Liver (tissue), 8 donors: ENCODE measurements at regions not wholly inside any gene's neighbourhood (a gene's known extent, or its start where the extent isn't known, plus 50 kb on each side); places are given as distances from the start of the nearest gene placed in this dataset.

Experiments
- DNase-seq: peaks from one replicate; pipeline ENCODE4 v3.0.0-alpha.2; 2017; ENCODE audit warnings: low spot score
- H3K27ac ChIP-seq, 2 donors: one replicate each; pipeline ENCODE4 v1.7.0; 2013; ENCODE audit warnings: inconsistent platforms in 2 of 2, low read length in 2 of 2, control low read depth in 1 of 2, low read depth in 1 of 2, mild to moderate bottlenecking in 1 of 2
- H3K27me3 ChIP-seq, 4 donors: one replicate each; pipeline versions ENCODE4 v1.6.1 to v1.7.0; 2013; ENCODE audit warnings: low read length in 3 of 4, inconsistent platforms in 1 of 4, mild to moderate bottlenecking in 1 of 4, moderate library complexity in 1 of 4; ENCODE audit not compliant: control insufficient read depth in 4 of 4, insufficient read depth in 4 of 4
- H3K36me3 ChIP-seq, 4 donors: one replicate each; pipeline versions ENCODE4 v1.6.1 to v1.7.0; 2013; ENCODE audit warnings: low read length in 3 of 4, mild to moderate bottlenecking in 3 of 4, low read depth in 1 of 4, moderate library complexity in 1 of 4; ENCODE audit not compliant: control insufficient read depth in 4 of 4, insufficient read depth in 3 of 4
- H3K4me1 ChIP-seq, 4 donors: one replicate each; pipeline versions ENCODE4 v1.6.1 to v1.7.0; 2013; ENCODE audit warnings: low read length in 3 of 4, mild to moderate bottlenecking in 3 of 4, moderate library complexity in 1 of 4; ENCODE audit not compliant: control insufficient read depth in 4 of 4, insufficient read depth in 4 of 4
- H3K4me3 ChIP-seq, 3 donors: one replicate each; pipeline versions ENCODE4 v1.6.1 to v1.7.0; 2013; ENCODE audit warnings: low read length in 3 of 3, control low read depth in 1 of 3, low read depth in 1 of 3, mild to moderate bottlenecking in 1 of 3
- H3K9ac ChIP-seq, 2 donors: one replicate each; pipeline ENCODE4 v1.7.0; 2013; ENCODE audit warnings: low read length in 2 of 2, mild to moderate bottlenecking in 2 of 2, moderate library complexity in 2 of 2, control low read depth in 1 of 2, low read depth in 1 of 2
- H3K9me3 ChIP-seq, 4 donors: one replicate each; pipeline versions ENCODE4 v1.6.1 to v1.7.0; 2013; ENCODE audit warnings: low read length in 3 of 4; ENCODE audit not compliant: control insufficient read depth in 4 of 4
- ATF3 ChIP-seq: IDR thresholded peaks from 2 replicates; pipeline ENCODE4 v1.6.1; 2016; ENCODE audit warnings: antibody characterized with exemption
- CTCF ChIP-seq: fragments of 150-350 bp; IDR thresholded peaks from 2 replicates; pipeline ENCODE4 v1.5.1; 2017; ENCODE audit warnings: improper control_type of control experiment, low read depth, low read length; ENCODE audit not compliant: missing input control
- EGR1 ChIP-seq, 2 donors: IDR thresholded peaks; 2 replicates each; pipeline ENCODE4 v1.6.1; 2016 to 2018; ENCODE audit warnings: antibody characterized with exemption in 2 of 2, low read depth in 2 of 2
- FOXA1 ChIP-seq: IDR thresholded peaks from 2 replicates; pipeline ENCODE4 v1.6.1; 2016; ENCODE audit warnings: antibody characterized with exemption
- FOXA2 ChIP-seq: IDR thresholded peaks from 2 replicates; pipeline ENCODE4 v1.6.1; 2016; ENCODE audit warnings: antibody characterized with exemption
- GABPA ChIP-seq, 2 donors: IDR thresholded peaks in 1 of 2; conservative IDR thresholded peaks in 1 of 2; 2 replicates each; pipeline ENCODE4 v1.6.1; 2016; ENCODE audit warnings: antibody characterized with exemption in 2 of 2, mild to moderate bottlenecking in 1 of 2, moderate library complexity in 1 of 2
- HNF4A ChIP-seq, 2 donors: conservative IDR thresholded peaks; 2 replicates each; pipeline ENCODE4 v1.6.1; 2016; ENCODE audit warnings: antibody characterized with exemption in 2 of 2, mild to moderate bottlenecking in 2 of 2
- HNF4G ChIP-seq: IDR thresholded peaks from 2 replicates; pipeline ENCODE4 v1.6.1; 2016; ENCODE audit warnings: antibody characterized with exemption
- JUND ChIP-seq, 2 donors: IDR thresholded peaks; 2 replicates each; pipeline ENCODE4 v1.6.1; 2016; ENCODE audit warnings: antibody characterized with exemption in 2 of 2
- NR2F2 ChIP-seq: IDR thresholded peaks from 2 replicates; pipeline ENCODE4 v1.6.1; 2016; ENCODE audit warnings: antibody characterized with exemption
- RXRA ChIP-seq, 2 donors: IDR thresholded peaks; 2 replicates each; pipeline ENCODE4 v1.6.1; 2017 to 2018; ENCODE audit warnings: antibody characterized with exemption in 2 of 2, mild to moderate bottlenecking in 1 of 2
- SP1 ChIP-seq: IDR thresholded peaks from 2 replicates; pipeline ENCODE4 v1.6.1; 2018; ENCODE audit warnings: antibody characterized with exemption, mild to moderate bottlenecking
- TAF1 ChIP-seq: conservative IDR thresholded peaks from 2 replicates; pipeline ENCODE4 v1.6.1; 2016; ENCODE audit warnings: antibody characterized with exemption, mild to moderate bottlenecking
- YY1 ChIP-seq: IDR thresholded peaks from 2 replicates; pipeline ENCODE4 v1.6.1; 2016; ENCODE audit warnings: antibody characterized with exemption, mild to moderate bottlenecking
- ZBTB33 ChIP-seq: IDR thresholded peaks from 2 replicates; pipeline ENCODE4 v1.6.1; 2016; ENCODE audit warnings: antibody characterized with exemption
- WGBS: extraction: QIAGEN DNeasy Blood & Tissue Kit; methylation state at CpG from one replicate; pipeline ENCODE4 v1.1.7; 2013; 5-methylcytosine and 5-hydroxymethylcytosine counted together
- donor health status: healthy.
- donor health status: healthy.
- donor health status: healthy.
- donor health status: healthy.
- donor health status: healthy.

- TF ChIP-seq CTCF (no peak), FOXA1 (no peak), RXRA (IDR thresholded peaks at IDR 0.05) (no peak), ATF3 (no peak), HNF4A (conservative IDR thresholded peaks at IDR 0.05) (no peak), JUND (IDR thresholded peaks at IDR 0.05) (no peak)
These were observed 119.8 kb upstream of the SEC14L1 start (continued) for GRCh38 chr17:77020973-77021372.

- H3K27ac ChIP-seq, result no peak overlapping the region
- WGBS, result 64% methylated on average over 2 of the region's 2 CpGs
- H3K36me3 ChIP-seq, result no peaks in the 10 kb centered on the region
- H3K9me3 ChIP-seq, result peaks cover 0 to 5% (median 4%) of the 10 kb centered on the region in 4 donors
- no peak overlapping the region for H3K9ac ChIP-seq
- no peak for DNase-seq
- H3K4me3 ChIP-seq, result no peak overlapping the region
- peaks cover 0 to 3% (median 0%) of the 10 kb centered on the region in 4 donors for H3K27me3 ChIP-seq
- TF ChIP-seq ATF3 (no peak), EGR1 (IDR thresholded peaks at IDR 0.05; ENCODE audit: low read depth in 2 of 2) (no peak), NR2F2 (no peak), GABPA (IDR thresholded peaks at IDR 0.05 in 1 of 2, conservative IDR thresholded peaks at IDR 0.05 in 1 of 2) (no peak), YY1 (no peak), RXRA (IDR thresholded peaks at IDR 0.05) (no peak), HNF4A (conservative IDR thresholded peaks at IDR 0.05) (no peak), TAF1 (no peak), JUND (IDR thresholded peaks at IDR 0.05) (no peak)
- no peaks in the 10 kb centered on the region for H3K4me1 ChIP-seq
These were observed 118.0 kb upstream of the SEC14L1 start for GRCh38 chr17:77022766-77023165.

GRCh38 chr17:77025781-77026180 lies 115.0 kb upstream of the SEC14L1 start:
- DNase-seq, result no peak
- Histone ChIP-seq H3K4me3 (no peak overlapping the region), H3K9ac (no peak overlapping the region), H3K9me3 (peaks cover 0 to 9% (median 4%) of the 10 kb centered on the region in 4 donors), H3K36me3 (no peaks in the 10 kb centered on the region), H3K27ac (no peak overlapping the region), H3K4me1 (no peaks in the 10 kb centered on the region), H3K27me3 (peaks cover 0 to 3% (median 0%) of the 10 kb centered on the region in 4 donors)
- WGBS, result 48% methylated on average over 2 of the region's 2 CpGs
- no peak for TF ChIP-seq HNF4G
- no peak for TF ChIP-seq FOXA2
- TF ChIP-seq CTCF, result no peak
- TF ChIP-seq TAF1, result no peak
- no peak for TF ChIP-seq YY1
- no peak for TF ChIP-seq NR2F2
- no peak for TF ChIP-seq EGR1 (IDR thresholded peaks at IDR 0.05; ENCODE audit: low read depth in 2 of 2)
- TF ChIP-seq SP1, result no peak
- TF ChIP-seq ZBTB33, result no peak
- TF ChIP-seq FOXA1, result no peak
- TF ChIP-seq GABPA (IDR thresholded peaks at IDR 0.05 in 1 of 2, conservative IDR thresholded peaks at IDR 0.05 in 1 of 2), result no peak
